Fibroblast of skin of scalp (primary cell): ENCODE measurements at regions not wholly inside any gene's neighbourhood (a gene's known extent, or its start where the extent isn't known, plus 50 kb on each side); places are given as distances from the start of the nearest gene placed in this dataset.

ENCODE experiments used
- DNase-seq: peaks from one replicate; pipeline ENCODE4 v3.0.0-alpha.2; 2013

DNA sequence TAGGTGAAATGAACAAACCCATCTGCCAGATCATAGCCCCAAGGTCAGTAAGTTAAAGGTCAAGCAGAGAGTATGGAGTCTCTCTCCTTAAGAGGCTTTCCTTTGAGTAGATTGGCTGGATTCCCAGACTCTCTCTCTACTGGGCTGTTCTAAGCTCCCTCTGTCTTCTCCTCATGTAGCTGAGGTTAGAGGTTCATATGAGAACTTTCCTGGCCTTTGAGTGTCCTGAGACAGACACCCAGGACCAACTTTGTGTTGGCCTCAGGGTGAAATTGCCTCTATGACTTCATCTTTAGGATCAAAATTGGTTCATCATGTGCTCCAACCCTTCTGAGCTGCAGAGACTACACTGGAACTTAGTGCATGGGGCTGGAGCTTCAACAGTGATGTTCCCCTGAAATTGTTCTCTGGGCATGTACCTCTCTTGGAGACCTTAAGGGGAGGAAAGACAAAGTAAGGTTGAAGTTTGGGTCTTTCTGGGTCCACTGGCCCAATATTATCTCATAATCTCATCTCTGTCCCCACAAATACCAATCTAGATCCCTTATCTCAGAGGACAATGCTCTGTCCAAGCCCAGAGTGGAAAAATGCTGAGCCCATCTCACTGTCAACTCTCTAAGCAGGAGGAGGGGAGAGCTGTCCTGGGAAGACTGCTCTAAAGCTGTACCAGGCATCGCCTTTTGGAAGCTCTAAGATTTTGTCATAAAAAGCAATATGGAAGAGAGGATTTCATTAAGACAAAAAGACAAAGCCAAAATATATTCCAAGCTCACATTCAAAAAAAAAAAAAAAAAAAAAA is 177.3 kb upstream of the ARL4C start:
- DNase-seq = peak; percentile 30

DNA sequence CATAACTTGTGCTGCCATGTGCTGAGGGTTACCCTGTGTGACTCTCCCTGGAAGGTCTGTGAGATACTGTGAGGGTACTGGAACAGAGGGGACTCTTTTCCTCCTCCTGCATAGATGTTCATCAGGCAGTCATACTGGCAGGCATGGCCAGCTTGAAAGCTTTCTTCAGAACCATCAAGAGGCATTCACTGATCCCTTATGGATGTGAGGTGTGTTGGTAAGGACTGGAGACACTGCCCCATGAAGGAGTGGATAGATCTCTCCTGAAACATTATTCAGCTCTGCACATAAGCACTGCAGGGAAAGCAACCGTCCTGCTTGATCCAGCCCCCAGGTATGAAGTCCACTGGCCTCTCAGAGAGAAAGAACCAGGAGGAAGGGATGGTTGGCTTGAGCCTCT is 176.6 kb upstream of the ARL4C start:
- no peak for DNase-seq

DNA sequence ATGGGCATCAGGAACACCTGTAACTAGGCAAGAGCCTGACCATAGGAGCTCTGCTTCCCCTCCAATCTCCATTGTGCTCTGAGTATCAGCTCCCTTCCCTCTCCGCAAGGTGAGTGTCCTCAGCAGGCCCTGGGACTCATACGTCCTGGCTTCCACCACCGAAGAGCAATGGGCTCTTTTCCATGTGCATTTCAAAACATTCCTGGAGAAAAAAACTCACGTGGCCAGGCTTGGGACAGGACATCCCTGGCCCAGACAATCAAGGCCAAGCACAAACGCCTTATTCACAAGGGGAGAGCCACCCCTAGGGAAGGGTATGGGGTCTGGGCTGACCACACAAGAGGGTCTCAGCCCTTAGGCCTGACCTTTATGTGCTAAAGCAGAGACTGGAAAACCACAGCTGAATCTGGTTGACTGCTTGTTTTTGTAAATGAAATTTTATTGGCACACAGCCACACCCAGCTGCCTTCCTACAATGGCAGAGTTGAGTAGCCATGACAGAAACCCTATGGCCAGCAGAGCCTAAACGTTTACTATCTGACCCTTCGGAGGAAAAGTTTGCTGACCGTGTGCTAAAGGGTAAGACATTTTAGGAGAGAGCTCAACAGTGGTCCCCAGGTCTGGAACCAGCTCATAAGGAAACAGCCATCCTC is 175.7 kb upstream of the ARL4C start:
- no peak for DNase-seq

DNA sequence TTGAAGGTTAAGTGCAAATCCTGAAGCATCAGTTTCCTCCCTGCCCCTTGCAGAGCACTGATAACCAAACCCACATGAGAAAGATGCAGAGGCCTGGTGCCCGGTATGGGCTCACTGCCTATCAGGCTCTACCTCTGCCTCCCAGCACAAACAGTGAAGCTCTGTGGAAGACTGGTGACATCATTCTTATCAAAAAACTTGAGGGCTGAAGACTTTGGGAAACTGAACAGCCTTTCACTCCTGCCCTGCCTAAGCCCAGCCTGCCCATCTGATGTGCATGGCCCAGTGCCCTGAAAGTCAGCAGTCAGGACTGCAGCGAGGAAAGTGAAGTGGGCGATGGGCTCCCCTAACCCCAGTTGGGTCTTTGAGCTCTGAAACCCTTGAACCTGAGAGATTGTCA is 174.8 kb upstream of the ARL4C start:
- no peak for DNase-seq

- DNase-seq = no peak
Measured at GRCh38 chr2:234671231-234671630, 174.3 kb upstream of the ARL4C start.

- DNase-seq = no peak
Measured at GRCh38 chr2:234670806-234671205, 173.9 kb upstream of the ARL4C start.

DNA sequence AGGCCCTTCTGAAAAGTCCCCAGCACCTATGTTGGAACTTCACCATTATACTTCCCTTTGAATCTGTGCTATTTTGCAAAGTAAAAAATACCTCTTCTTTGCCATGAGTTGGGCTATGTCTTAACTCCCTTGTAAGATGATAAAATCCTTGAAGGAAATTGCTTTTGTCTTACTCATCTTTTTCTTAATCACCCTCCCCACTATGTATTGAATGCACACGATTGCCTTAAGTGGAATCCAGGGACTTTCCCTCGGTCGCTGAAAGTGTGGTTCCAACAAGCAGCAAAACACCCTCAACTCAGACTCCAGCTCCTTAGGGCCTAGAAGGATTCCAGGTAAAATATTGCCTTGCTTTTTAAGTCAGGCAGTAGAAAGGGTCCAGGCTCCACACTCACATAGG is 173.2 kb upstream of the ARL4C start:
- DNase-seq = peak; percentile 85

- DNase-seq = no peak
Measured at GRCh38 chr2:234669621-234670020, 172.7 kb upstream of the ARL4C start.

DNA sequence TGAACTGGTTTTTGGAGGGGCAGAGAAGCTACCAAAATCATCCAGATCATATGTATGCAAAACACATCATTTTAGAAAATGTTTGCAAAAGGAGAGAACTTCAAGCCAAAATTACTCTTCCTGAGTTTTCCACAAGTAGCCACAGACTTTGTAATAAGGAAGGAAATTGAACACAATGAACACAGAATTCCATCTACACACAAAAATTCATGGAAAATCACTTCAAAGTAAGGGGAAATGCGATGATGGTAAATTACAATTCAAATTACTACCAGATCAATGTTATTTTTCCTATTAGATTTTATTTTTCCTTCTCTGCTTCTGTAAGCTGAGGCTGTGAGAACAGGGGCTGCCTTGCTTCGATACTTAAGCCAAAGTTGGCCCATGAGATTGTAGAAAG is 172.1 kb upstream of the ARL4C start:
- no peak for DNase-seq

DNA sequence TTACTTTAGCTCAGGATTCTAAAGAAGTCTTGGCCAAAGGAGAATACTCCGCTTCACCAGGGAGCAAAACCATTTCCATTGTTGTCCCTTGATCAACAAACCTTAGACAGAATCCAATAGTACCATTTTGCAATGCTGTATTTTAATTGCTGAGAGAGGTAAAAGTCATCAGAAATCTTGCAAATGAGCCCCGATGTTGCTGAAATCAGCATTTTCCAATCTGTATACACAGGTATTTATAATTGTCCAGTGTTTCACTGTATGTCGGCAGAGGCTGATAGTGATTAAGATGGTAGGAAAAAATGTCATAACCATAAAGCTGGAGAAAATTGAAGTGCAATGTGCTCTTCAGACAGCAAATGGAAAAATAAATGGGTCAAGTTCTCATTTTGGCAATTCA is 170.0 kb upstream of the ARL4C start:
- no peak for DNase-seq

GRCh38 chr2:234665304-234665703 is 168.4 kb upstream of the ARL4C start:
- no peak for DNase-seq

DNA sequence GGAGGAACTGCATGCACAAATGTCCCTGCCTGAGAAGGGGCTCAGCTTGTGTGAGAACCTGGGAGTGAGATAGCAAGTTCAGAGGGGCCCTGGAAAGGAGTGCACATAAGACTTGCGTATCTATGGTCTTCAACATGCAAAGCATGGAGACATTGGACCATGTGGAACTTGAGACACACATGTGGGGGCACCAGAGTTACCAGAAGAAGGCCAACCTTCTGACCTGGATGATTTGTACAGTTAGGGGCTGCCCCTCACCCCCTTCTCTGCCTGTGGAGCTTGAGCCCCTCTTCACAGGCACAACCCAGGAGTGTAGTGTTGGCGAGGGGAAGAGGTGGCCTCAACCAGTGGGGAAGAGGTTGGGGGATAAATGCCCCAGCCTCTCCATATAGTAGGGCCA is 165.0 kb upstream of the ARL4C start:
- no peak for DNase-seq

DNA sequence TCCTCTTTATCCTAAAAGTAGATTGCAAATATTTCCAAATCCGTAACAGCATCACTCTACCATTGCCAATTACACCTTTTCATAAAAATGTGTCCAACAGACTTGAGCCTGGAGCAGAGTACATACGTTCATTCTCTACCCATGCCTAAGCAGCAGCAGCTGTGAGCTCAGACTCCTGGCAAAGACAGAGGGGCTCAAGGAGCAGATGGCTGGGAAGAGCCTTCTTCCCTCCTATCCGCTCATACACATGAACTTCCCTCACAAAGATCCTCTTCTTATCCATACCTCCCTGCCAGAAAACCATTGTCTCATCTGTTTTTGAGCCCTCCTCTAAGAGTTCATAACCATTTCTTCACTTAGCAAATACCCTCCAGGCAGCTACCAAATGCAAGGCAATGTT is 164.3 kb upstream of the ARL4C start:
- DNase-seq = no peak

DNA sequence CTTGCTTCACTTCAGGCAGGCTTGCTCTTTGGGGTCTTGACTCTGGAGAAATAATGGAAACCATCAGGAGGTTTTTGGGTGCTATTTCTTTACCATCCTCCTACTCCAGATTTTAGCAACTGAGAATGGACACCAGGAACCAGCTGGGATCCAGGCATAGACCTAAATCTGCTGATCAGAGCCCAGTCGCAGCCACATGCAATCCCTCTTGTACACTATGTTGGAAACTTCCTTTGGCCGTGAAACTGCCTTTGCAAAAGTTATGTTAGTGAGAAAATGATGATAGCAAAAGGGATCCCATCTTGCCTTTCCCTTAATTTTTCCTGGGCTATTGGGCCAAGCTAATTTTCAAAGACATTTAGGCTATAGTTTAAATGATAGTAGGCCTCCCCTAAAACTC is 158.8 kb upstream of the ARL4C start:
- no peak for DNase-seq

DNA sequence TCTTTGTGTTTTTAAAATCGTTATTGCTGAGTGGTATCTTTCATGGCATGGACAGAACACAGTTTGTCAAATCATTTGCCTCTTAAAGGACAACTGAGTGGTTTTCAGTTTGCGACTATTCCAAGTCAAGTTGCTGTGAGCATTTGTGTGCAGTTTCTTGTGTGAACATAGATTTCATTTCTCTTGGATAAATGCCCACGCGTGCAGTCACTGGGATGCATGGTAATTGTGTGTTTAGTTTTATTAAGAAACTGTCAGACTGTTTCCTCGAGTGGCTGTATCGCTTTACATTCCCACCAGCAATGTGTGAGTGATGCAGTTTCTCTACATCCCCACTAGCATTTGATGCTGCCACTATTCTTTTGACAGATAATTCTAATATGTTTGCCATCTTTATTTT is 154.0 kb upstream of the ARL4C start:
- no peak for DNase-seq

DNA sequence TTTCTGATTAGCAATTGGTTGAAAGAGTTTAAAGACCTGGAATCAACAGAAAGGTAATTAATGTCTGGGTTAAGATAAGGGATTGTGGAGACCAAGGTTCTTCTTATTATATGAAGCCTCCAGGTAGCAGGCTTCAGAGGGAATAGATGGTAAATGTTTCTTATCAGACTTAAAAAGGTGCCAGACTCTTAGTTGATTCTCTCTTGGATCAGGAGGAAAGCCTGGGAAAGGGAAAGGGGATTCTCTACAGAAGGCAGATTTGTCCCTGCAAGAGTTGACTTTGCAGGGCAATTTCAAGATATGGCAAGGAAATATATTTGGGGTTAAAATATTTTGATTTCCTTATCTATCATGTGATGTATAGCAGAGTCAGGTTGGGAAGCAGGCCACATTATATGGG is 153.1 kb upstream of the ARL4C start:
- DNase-seq = no peak

DNA sequence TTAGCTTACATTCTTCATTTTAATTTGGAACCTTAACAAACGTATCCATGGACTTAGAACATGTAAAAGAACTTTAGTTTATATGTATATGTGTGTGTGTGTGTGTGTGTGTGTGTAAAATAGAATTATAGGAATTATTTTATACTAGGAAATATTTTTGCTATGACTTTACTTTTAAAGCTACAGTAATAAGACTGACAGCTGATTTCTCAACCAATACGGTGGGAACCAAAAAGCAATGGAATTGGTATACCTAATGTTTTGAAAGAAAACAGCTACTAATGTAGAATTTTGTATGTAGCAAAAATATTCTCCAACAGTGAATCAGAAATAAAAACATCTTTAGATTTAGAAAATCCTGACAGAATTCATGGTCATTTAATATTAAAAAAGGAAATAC is 146.5 kb upstream of the ARL4C start:
- DNase-seq = no peak

GRCh38 chr2:234641086-234641485 is 144.2 kb upstream of the ARL4C start:
- no peak for DNase-seq

DNA sequence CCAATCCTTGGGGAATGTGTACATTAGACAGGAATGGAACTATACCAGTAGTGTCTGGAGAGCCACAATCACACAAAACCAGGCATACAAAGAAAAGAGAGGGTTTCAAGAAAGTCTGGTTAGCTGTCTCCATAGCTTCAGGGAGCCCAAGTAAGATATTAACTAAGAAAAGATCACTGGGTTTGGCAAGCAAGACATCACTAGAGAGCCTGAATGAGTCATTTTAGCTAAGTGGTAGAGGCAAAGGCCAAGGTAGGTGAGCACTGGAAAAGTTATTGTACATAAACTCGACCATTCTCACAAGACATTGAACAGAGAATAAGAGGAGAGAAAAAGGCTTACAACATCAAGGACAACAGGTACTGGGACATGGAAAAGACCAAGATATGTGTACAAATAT is 143.8 kb upstream of the ARL4C start:
- no peak for DNase-seq

DNA sequence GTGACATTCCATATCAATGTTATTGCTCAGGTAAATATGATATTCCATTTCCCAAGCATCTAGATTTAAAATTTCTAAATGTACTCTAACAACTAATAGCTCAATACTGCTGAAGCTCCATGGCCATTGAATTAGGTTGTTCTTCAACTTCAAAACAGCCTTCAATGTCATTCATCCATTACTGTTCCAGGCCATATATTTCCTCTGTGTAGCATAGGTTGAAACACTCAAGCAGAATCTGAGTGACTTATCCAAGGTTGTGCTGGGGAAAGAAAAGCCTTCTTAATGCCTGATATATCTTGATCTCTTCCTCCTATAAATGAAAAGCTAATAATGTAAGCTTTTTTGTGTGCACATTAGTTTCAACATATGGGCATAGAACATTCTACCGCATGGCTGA is 142.1 kb upstream of the ARL4C start:
- DNase-seq = no peak

- no peak for DNase-seq
Measured at GRCh38 chr2:234635284-234635683, 138.4 kb upstream of the ARL4C start.

DNA sequence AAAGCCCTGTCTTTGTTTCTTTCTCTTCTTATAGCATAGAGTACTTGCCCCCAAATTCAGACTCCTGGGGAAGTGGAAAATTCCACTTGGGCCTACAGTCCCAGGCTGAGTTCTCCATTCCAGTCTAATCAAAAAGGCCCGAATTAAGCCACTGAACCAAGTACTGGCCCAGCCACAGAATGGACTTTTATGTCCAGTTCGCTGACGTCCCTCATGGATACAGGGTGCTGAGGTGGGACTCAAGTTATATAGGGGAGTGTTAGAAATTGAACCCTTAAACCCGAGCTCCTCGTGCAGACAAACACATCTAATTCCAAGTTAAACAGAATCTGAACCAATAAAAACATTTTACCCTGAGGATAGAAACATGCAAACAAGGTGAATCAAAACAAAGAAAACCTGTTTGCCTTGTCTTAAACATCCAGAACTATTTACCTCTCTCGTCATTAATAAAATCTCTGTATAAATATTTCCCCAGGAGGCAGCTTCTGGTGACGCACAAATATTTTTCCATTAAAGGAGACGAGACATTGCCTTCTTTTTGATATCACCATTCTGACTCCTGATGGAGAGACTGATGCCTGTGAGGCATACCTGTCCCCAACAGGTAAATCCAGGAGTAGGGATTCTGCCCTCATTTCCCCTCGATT is 136.8 kb upstream of the ARL4C start:
- DNase-seq = no peak

- peak; percentile 87 for DNase-seq
Measured at GRCh38 chr2:234632527-234633391, 135.9 kb upstream of the ARL4C start.
